Activated CD8-positive, alpha-beta memory T cell treated with anti-CD3 and anti-CD28 coated beads for 1 hour (primary cell): ENCODE measurements at regions not wholly inside any gene's neighbourhood (a gene's known extent, or its start where the extent isn't known, plus 50 kb on each side); places are given as distances from the start of the nearest gene placed in this dataset.

Source experiments
- DNase-seq, 2 donors: peaks; one replicate each; pipeline ENCODE4 v3.0.0-alpha.2; 2020; ENCODE audit warnings: low read depth in 1 of 2; ENCODE audit errors: extremely low read depth in 1 of 2

GRCh38 chrX:39205467-39205866 lies 404.2 kb downstream of the MID1IP1 start:
- no peak for DNase-seq

GRCh38 chrX:39206399-39207145 lies 405.3 kb downstream of the MID1IP1 start:
- DNase-seq, result no peak

GRCh38 chrX:39211501-39211900 lies 410.2 kb downstream of the MID1IP1 start:
- DNase-seq, result no peak

GRCh38 chrX:39212456-39212855 lies 411.2 kb downstream of the MID1IP1 start:
- no peak for DNase-seq

GRCh38 chrX:39214387-39215126 lies 413.3 kb downstream of the MID1IP1 start:
- no peak for DNase-seq

GRCh38 chrX:39220952-39221351 lies 419.7 kb downstream of the MID1IP1 start:
- no peak for DNase-seq

GRCh38 chrX:39222346-39223113 lies 421.3 kb downstream of the MID1IP1 start:
- no peak for DNase-seq

GRCh38 chrX:39226251-39226650 lies 425.0 kb downstream of the MID1IP1 start:
- DNase-seq, result no peak

GRCh38 chrX:39227371-39227770 lies 426.1 kb downstream of the MID1IP1 start:
- no peak for DNase-seq

GRCh38 chrX:39238006-39238405 lies 436.7 kb downstream of the MID1IP1 start:
- DNase-seq, result no peak

GRCh38 chrX:39242187-39242586 lies 440.9 kb downstream of the MID1IP1 start:
- DNase-seq, result no peak

GRCh38 chrX:39244147-39244546 lies 442.9 kb downstream of the MID1IP1 start:
- no peak for DNase-seq

GRCh38 chrX:39245024-39245423 lies 443.8 kb downstream of the MID1IP1 start:
- no peak for DNase-seq

GRCh38 chrX:39247536-39247935 lies 446.3 kb downstream of the MID1IP1 start:
- no peak for DNase-seq

GRCh38 chrX:39248330-39248729 lies 447.1 kb downstream of the MID1IP1 start:
- no peak for DNase-seq

- no peak for DNase-seq
Measured at GRCh38 chrX:39249999-39250398, 448.7 kb downstream of the MID1IP1 start.

GRCh38 chrX:39251995-39252394 lies 450.7 kb downstream of the MID1IP1 start:
- DNase-seq, result no peak

GRCh38 chrX:39253551-39253950 lies 452.3 kb downstream of the MID1IP1 start:
- no peak for DNase-seq

- DNase-seq, result no peak
Measured at GRCh38 chrX:39258331-39258730, 457.1 kb downstream of the MID1IP1 start.

GRCh38 chrX:39260965-39261364 lies 459.7 kb downstream of the MID1IP1 start:
- no peak for DNase-seq

- no peak for DNase-seq
Measured at GRCh38 chrX:39261446-39262147, 460.3 kb downstream of the MID1IP1 start.
